Epithelial cell of proximal tubule (primary cell): ENCODE measurements at regions not wholly inside any gene's neighbourhood (a gene's known extent, or its start where the extent isn't known, plus 50 kb on each side); places are given as distances from the start of the nearest gene placed in this dataset.
"Not testable (repeated sequence)": the region's sequence is repeated elsewhere in the genome, so short reads cannot be mapped to it uniquely, and the experiment has no call there.

Experiments used
- DNase-seq: peaks from one replicate; pipeline ENCODE4 v3.0.0-alpha.2; 2011; ENCODE audit warnings: low read depth
- H3K4me3 ChIP-seq: 2 replicates; pipeline ENCODE4 v1.5.1; 2011; ENCODE audit warnings: low read depth, mild to moderate bottlenecking, low read length
- CTCF ChIP-seq: conservative IDR thresholded peaks from 2 replicates; pipeline ENCODE4 v1.5.1; 2012; ENCODE audit warnings: low read depth, mild to moderate bottlenecking, low read length

DNA sequence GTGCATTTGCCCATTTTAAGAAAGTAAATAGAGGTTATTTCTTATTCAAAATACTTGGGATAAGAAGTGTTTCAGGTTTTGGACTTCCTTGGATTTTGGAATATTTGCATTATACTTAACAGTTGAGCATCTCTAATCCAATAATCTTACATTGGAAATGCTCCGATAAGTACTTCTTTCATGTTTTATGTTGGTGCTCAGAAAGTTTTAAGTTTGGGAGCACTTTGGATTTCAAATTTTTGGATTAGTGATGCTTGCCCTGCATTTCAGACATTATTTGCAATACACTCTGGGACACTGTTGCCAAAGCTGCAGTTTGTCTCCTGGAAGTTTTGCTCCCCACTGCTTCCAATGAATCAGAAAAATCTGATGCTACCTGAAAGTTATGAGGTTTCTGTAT, 691.9 kb upstream of the SLITRK6 start:
- no peak for DNase-seq
- no peak for TF ChIP-seq CTCF
- no peak overlapping the region for H3K4me3 ChIP-seq

DNA sequence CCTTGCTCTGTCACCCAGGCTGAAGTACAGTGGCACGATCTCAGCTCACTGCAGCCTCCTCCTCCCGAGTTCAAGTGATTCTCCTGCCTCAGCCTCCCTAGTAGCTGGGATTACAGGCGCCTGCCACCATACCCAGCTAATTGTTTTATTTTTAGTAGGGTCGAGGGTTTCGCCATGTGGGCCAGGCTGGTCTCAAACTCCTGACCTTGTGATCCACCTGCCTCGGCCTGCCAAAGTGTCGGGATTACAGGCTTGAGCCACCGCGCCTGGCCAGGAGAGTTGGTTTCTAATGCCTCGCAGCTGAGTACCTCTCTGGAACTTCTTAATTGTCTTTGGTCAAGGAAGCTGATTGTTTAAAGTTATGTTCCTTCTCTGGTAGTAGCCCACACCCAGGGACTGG, 702.7 kb upstream of the SLITRK6 start:
- H3K4me3 ChIP-seq, DNase-seq: not testable (repeated sequence)

GRCh38 chr13:86510792-86511191, 711.6 kb upstream of the SLITRK6 start:
- H3K4me3 ChIP-seq = no peak overlapping the region
- TF ChIP-seq CTCF = no peak
- DNase-seq = no peak

GRCh38 chr13:86541461-86541860, 742.2 kb upstream of the SLITRK6 start:
- DNase-seq = no peak
- no peak overlapping the region for H3K4me3 ChIP-seq
- TF ChIP-seq CTCF = no peak

DNA sequence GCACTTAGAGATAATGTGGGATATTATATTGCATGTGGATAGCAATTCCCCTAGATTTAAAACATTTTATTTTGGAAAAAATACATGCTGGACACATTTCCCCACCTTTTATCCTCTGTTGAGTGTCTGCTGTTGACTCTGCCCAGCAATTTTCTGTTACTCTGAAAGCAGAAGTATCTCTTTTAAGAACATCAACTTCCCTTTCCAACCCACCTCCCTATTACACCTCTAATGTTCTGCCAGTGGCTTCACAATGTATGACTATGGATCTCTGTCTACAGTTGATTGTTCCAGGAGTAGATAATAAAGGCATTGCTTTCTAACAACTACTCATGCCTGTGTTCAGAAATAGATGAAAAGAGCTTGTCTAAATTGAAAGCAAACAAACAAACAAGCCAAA, 754.8 kb upstream of the SLITRK6 start:
- TF ChIP-seq CTCF = no peak
- H3K4me3 ChIP-seq = no peak overlapping the region
- no peak for DNase-seq

GRCh38 chr13:86559901-86560300, 760.7 kb upstream of the SLITRK6 start:
- DNase-seq = no peak
- no peak for TF ChIP-seq CTCF
- no peak overlapping the region for H3K4me3 ChIP-seq

DNA sequence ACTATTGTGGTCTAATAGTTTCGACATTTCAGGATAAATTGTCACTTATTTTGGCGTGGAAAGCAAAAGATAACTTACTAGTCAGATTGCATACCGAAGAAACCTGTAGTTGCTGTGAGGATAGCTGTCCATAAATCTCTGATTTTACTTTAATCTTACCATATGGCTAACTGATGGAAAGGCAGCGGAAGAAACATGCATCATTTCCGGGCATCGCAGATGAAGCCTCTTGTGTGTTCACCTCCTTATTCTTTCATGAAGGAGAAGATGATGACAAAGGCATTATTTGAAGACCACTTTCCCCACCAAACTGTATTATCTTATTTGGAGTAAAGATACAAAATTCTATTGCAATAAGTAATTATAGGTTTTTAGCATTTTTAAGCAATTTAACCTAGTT, 763.6 kb upstream of the SLITRK6 start:
- no peak overlapping the region for H3K4me3 ChIP-seq
- DNase-seq = no peak

More for the DNA sequence above, 763.6 kb upstream of the SLITRK6 start:
- no peak for TF ChIP-seq CTCF
